T-helper 1 cell (primary cell): ENCODE measurements at regions not wholly inside any gene's neighbourhood (a gene's known extent, or its start where the extent isn't known, plus 50 kb on each side); places are given as distances from the start of the nearest gene placed in this dataset.
"Not testable (repeated sequence)": the region's sequence is repeated elsewhere in the genome, so short reads cannot be mapped to it uniquely, and the experiment has no call there.

ENCODE experiments used
- DNase-seq, 5 donors: peaks; one replicate each; pipeline ENCODE4 v3.0.0-alpha.2; 2012 to 2020

GRCh38 chr1:58936973-58937372 lies 153.1 kb upstream of the JUN start:
- DNase-seq = no peak

- DNase-seq = no peak
These were observed 155.3 kb upstream of the JUN start for GRCh38 chr1:58939146-58939545.

GRCh38 chr1:58939666-58940370 lies 156.0 kb upstream of the JUN start:
- DNase-seq = no peak

GRCh38 chr1:58941471-58942289 lies 157.8 kb upstream of the JUN start:
- peak in 1 of 5 donors; percentile 87 for DNase-seq

- peak in 1 of 5 donors; percentile 40 for DNase-seq
These were observed 158.9 kb upstream of the JUN start for GRCh38 chr1:58942759-58943191.

- DNase-seq = no peak
These were observed 159.9 kb upstream of the JUN start for GRCh38 chr1:58943776-58944175.

GRCh38 chr1:58944439-58944838 lies 160.6 kb upstream of the JUN start:
- no peak for DNase-seq

- DNase-seq = no peak
These were observed 162.5 kb upstream of the JUN start for GRCh38 chr1:58946390-58946789.

- DNase-seq = no peak
These were observed 164.8 kb upstream of the JUN start for GRCh38 chr1:58948671-58949070.

- DNase-seq = no peak
These were observed 165.8 kb upstream of the JUN start for GRCh38 chr1:58949551-58950220.

- no peak for DNase-seq
These were observed 167.1 kb upstream of the JUN start for GRCh38 chr1:58950897-58951296.

- not testable (repeated sequence) for DNase-seq
These were observed 170.1 kb upstream of the JUN start for GRCh38 chr1:58953951-58954350.

- DNase-seq = not testable (repeated sequence)
These were observed 179.4 kb upstream of the JUN start for GRCh38 chr1:58963287-58963686.

- no peak for DNase-seq
These were observed 180.6 kb upstream of the JUN start for GRCh38 chr1:58964428-58964827.

GRCh38 chr1:58964880-58965279 lies 181.0 kb upstream of the JUN start:
- DNase-seq = no peak

GRCh38 chr1:58966103-58966916 lies 182.5 kb upstream of the JUN start:
- DNase-seq = peak in 1 of 5 donors; percentile 20

GRCh38 chr1:58966917-58967740 lies 183.3 kb upstream of the JUN start:
- no peak for DNase-seq

GRCh38 chr1:58968360-58968952 lies 184.6 kb upstream of the JUN start:
- DNase-seq = peak in 2 of 5 donors; percentile 6 to 88

GRCh38 chr1:58969176-58969575 lies 185.3 kb upstream of the JUN start:
- not testable (repeated sequence) for DNase-seq

- no peak for DNase-seq
These were observed 187.8 kb upstream of the JUN start for GRCh38 chr1:58971629-58972140.

- no peak for DNase-seq
These were observed 192.0 kb upstream of the JUN start for GRCh38 chr1:58975888-58976287.
